DMS153 treated with DMSO at 0.1 percent for 48 hours (cell line): ENCODE measurements at regions not wholly inside any gene's neighbourhood (a gene's known extent, or its start where the extent isn't known, plus 50 kb on each side); places are given as distances from the start of the nearest gene placed in this dataset.

ENCODE experiments used
- DNase-seq: peaks from one replicate; lab custom pipeline; 2025; ENCODE audit not compliant: unreplicated experiment; lab: John Stamatoyannopoulos, UW

GRCh38 chr10:78857193-78857592, 211.6 kb upstream of the ZMIZ1 start:
- DNase-seq = no peak

GRCh38 chr10:78859266-78859665, 209.5 kb upstream of the ZMIZ1 start:
- no peak for DNase-seq

- DNase-seq = no peak
Observed at GRCh38 chr10:78859769-78860168, 209.0 kb upstream of the ZMIZ1 start.

GRCh38 chr10:78860260-78860914, 208.4 kb upstream of the ZMIZ1 start:
- no peak for DNase-seq

GRCh38 chr10:78861529-78862327, 207.0 kb upstream of the ZMIZ1 start:
- no peak for DNase-seq

- DNase-seq = no peak
Observed at GRCh38 chr10:78862328-78862640, 206.5 kb upstream of the ZMIZ1 start.

- no peak for DNase-seq
Observed at GRCh38 chr10:78863140-78863905, 205.4 kb upstream of the ZMIZ1 start.

- no peak for DNase-seq
Observed at GRCh38 chr10:78863906-78864239, 204.9 kb upstream of the ZMIZ1 start.

- DNase-seq = no peak
Observed at GRCh38 chr10:78864761-78865537, 203.8 kb upstream of the ZMIZ1 start.

GRCh38 chr10:78865538-78865875, 203.3 kb upstream of the ZMIZ1 start:
- no peak for DNase-seq

GRCh38 chr10:78865931-78866717, 202.6 kb upstream of the ZMIZ1 start:
- no peak for DNase-seq

- no peak for DNase-seq
Observed at GRCh38 chr10:78866731-78867554, 201.8 kb upstream of the ZMIZ1 start.

- no peak for DNase-seq
Observed at GRCh38 chr10:78867555-78867939, 201.2 kb upstream of the ZMIZ1 start.

GRCh38 chr10:78868048-78868447, 200.7 kb upstream of the ZMIZ1 start:
- no peak for DNase-seq

- DNase-seq = no peak
Observed at GRCh38 chr10:78868456-78868855, 200.3 kb upstream of the ZMIZ1 start.

- no peak for DNase-seq
Observed at GRCh38 chr10:78868861-78869260, 199.9 kb upstream of the ZMIZ1 start.

GRCh38 chr10:78869508-78870454, 199.0 kb upstream of the ZMIZ1 start:
- DNase-seq = no peak

GRCh38 chr10:78870458-78870857, 198.3 kb upstream of the ZMIZ1 start:
- DNase-seq = no peak

- no peak for DNase-seq
Observed at GRCh38 chr10:78871796-78872195, 197.0 kb upstream of the ZMIZ1 start.
